HepG2 (cell line): ENCODE measurements at regions not wholly inside any gene's neighbourhood (a gene's known extent, or its start where the extent isn't known, plus 50 kb on each side); places are given as distances from the start of the nearest gene placed in this dataset.

Experiments used
- GABPA ChIP-seq, 2 experiments: IDR thresholded peaks; 2 replicates each; pipeline ENCODE4 v1.6.1; 2011 to 2016; ENCODE audit warnings: low read depth in 2 of 2, low read length in 1 of 2, missing biosample characterization in 1 of 2, missing genetic modification characterization in 1 of 2
- ZSCAN21 ChIP-seq: sonication (generic); formaldehyde crosslinking; IDR thresholded peaks from 2 replicates; pipeline ENCODE4 v1.8.0; 2022; ENCODE audit warnings: mild to moderate bottlenecking, missing genetic modification reagents, moderate library complexity, borderline replicate concordance
- TF ChIP-seq, protein P1 (sequence below): sonication (generic); formaldehyde crosslinking; IDR thresholded peaks from 2 replicates; pipeline ENCODE4 v1.5.0; 2020; ENCODE audit warnings: mild to moderate bottlenecking, missing genetic modification reagents, borderline replicate concordance
- TF ChIP-seq, protein P2 (sequence below): sonication (generic); formaldehyde crosslinking; IDR thresholded peaks from 2 replicates; pipeline ENCODE4 v1.4.0; 2020; ENCODE audit warnings: missing genetic modification reagents, mild to moderate bottlenecking, borderline replicate concordance
- TF ChIP-seq, protein P3 (sequence below): sonication (generic); formaldehyde crosslinking; IDR thresholded peaks from 2 replicates; pipeline ENCODE4 v1.8.1; 2023; ENCODE audit warnings: missing genetic modification reagents, inconsistent platforms, borderline replicate concordance

DNA sequence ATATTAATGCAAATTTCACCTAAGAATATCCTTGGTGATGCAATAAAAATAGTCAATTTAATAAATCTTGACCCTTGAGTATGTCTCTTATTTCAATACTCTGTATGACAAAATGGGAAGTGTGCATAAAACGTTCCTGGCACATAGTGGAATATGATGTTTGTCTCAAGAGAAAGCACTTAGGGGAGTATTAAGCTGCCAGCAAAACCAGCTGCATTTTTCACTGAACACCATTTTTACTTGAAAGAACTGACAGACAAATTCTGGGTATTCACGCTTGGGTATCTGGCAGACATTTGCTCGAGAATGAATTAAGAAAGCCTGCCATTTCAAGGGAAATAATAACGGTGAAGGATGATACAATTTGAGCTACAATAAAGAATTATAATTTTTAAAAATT lies 364.8 kb downstream of the SOX9 start (continued):
- TF ChIP-seq, protein P1, sequence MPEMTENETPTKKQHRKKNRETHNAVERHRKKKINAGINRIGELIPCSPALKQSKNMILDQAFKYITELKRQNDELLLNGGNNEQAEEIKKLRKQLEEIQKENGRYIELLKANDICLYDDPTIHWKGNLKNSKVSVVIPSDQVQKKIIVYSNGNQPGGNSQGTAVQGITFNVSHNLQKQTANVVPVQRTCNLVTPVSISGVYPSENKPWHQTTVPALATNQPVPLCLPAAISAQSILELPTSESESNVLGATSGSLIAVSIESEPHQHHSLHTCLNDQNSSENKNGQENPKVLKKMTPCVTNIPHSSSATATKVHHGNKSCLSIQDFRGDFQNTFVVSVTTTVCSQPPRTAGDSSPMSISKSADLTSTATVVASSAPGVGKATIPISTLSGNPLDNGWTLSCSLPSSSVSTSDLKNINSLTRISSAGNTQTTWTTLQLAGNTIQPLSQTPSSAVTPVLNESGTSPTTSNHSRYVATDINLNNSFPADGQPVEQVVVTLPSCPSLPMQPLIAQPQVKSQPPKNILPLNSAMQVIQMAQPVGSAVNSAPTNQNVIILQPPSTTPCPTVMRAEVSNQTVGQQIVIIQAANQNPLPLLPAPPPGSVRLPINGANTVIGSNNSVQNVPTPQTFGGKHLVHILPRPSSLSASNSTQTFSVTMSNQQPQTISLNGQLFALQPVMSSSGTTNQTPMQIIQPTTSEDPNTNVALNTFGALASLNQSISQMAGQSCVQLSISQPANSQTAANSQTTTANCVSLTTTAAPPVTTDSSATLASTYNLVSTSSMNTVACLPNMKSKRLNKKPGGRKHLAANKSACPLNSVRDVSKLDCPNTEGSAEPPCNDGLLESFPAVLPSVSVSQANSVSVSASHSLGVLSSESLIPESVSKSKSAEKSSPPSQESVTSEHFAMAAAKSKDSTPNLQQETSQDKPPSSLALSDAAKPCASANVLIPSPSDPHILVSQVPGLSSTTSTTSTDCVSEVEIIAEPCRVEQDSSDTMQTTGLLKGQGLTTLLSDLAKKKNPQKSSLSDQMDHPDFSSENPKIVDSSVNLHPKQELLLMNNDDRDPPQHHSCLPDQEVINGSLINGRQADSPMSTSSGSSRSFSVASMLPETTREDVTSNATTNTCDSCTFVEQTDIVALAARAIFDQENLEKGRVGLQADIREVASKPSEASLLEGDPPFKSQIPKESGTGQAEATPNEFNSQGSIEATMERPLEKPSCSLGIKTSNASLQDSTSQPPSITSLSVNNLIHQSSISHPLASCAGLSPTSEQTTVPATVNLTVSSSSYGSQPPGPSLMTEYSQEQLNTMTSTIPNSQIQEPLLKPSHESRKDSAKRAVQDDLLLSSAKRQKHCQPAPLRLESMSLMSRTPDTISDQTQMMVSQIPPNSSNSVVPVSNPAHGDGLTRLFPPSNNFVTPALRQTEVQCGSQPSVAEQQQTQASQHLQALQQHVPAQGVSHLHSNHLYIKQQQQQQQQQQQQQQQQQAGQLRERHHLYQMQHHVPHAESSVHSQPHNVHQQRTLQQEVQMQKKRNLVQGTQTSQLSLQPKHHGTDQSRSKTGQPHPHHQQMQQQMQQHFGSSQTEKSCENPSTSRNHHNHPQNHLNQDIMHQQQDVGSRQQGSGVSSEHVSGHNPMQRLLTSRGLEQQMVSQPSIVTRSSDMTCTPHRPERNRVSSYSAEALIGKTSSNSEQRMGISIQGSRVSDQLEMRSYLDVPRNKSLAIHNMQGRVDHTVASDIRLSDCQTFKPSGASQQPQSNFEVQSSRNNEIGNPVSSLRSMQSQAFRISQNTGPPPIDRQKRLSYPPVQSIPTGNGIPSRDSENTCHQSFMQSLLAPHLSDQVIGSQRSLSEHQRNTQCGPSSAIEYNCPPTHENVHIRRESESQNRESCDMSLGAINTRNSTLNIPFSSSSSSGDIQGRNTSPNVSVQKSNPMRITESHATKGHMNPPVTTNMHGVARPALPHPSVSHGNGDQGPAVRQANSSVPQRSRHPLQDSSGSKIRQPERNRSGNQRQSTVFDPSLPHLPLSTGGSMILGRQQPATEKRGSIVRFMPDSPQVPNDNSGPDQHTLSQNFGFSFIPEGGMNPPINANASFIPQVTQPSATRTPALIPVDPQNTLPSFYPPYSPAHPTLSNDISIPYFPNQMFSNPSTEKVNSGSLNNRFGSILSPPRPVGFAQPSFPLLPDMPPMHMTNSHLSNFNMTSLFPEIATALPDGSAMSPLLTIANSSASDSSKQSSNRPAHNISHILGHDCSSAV (CRISPR knock-in tag): no peak
- TF ChIP-seq, protein P2, sequence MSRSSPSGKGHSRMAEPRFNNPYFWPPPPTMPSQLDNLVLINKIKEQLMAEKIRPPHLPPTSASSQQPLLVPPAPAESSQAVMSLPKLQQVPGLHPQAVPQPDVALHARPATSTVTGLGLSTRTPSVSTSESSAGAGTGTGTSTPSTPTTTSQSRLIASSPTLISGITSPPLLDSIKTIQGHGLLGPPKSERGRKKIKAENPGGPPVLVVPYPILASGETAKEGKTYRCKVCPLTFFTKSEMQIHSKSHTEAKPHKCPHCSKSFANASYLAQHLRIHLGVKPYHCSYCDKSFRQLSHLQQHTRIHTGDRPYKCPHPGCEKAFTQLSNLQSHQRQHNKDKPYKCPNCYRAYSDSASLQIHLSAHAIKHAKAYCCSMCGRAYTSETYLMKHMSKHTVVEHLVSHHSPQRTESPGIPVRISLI (CRISPR knock-in tag): no peak
- TF ChIP-seq, protein P3, sequence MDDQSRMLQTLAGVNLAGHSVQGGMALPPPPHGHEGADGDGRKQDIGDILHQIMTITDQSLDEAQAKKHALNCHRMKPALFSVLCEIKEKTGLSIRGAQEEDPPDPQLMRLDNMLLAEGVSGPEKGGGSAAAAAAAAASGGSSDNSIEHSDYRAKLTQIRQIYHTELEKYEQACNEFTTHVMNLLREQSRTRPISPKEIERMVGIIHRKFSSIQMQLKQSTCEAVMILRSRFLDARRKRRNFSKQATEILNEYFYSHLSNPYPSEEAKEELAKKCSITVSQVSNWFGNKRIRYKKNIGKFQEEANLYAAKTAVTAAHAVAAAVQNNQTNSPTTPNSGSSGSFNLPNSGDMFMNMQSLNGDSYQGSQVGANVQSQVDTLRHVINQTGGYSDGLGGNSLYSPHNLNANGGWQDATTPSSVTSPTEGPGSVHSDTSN (CRISPR knock-in tag): no peak
- TF ChIP-seq ZSCAN21 (CRISPR knock-in tag) (no peak), GABPA (IDR thresholded peaks at IDR 0.05; ENCODE audit: low read depth, low read length) (no peak), GABPA (CRISPR knock-in tag; IDR thresholded peaks at IDR 0.05; ENCODE audit: low read depth) (no peak)
